GM18511 (cell line): ENCODE measurements at regions not wholly inside any gene's neighbourhood (a gene's known extent, or its start where the extent isn't known, plus 50 kb on each side); places are given as distances from the start of the nearest gene placed in this dataset.
"Not testable (repeated sequence)": the region's sequence is repeated elsewhere in the genome, so short reads cannot be mapped to it uniquely, and the experiment has no call there.

Experiments
- ATAC-seq: cut with Tn5 transposase; IDR thresholded peaks from one replicate; pipeline ENCODE4 v1.9.1; 2021; ENCODE audit warnings: mild to moderate bottlenecking, moderate library complexity; ENCODE audit not compliant: unreplicated experiment

DNA sequence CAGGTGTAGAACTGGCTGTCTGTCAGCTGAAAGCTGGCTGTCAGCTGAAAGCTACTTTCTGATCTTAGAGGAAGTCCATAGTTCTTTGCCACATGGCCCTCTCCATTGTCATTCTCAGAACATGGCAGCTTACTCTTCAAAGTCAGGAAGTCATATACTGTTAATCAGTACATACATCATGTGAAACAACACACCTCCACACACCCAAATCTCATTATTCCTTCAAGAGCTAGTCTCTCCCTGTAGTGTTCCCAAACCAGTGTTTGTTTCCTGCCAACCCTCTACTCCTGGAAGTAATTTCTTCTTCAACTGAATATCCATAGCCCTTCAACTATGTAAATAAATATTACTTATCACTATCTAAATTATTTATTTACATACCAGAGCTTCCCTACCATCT is 58.9 kb downstream of the OR5AK2 start:
- ATAC-seq = no peak

DNA sequence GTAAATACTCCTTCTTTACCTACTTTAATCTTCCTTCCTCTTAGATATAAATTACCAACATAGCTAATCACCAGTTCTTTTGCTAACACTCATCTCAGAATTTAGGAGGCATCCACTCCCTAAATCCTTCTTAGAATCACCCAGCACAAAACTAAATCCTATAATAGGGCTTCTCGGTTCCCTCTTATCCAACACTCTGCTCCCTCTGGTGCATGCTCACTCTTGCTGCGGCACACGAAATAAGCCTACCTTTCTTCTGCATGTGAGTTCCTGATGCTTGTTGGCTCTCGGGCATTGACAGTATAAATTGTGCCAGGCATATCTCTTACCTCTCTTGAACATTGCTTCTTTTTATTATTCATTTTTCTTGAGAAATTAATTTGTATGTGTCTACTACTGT is 61.0 kb downstream of the OR5AK2 start:
- ATAC-seq = no peak

DNA sequence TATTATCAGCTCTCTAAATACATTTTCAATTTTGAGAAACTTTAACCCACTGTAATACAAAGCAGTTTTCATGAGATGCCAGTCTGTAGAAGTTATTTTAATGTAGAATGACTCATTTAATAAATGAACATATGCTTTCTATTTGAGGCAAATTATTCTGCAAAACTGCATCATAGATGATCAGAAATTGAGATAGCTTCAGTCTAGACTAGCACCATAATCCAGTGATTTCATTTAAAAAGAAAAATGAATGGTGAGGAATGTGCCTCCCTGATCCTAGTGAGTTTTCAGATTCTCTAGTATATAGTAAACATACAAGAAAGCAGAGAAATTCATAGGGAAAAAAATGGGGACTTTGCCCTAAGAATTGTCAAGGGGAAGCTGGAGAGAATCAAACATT is 66.1 kb downstream of the OR5AK2 start:
- no peak for ATAC-seq

DNA sequence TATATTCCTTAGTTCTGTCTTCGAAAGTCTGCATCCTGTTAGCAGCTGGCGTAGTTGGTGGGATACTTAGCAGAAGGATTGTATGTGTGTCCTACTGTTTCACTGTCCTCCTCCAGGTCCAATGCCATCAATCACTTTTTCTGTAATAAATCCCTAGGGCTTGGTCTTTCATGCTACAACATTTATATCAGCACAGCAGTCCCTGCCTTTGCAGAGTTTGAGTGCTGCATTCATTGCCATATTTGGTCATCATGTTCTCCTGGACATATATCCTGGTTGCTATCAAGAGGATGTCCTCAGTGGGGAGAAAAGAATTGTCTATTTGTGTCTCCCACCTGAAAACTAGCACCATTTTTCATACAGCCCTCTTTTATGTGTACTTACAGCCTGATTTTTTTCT is 67.0 kb downstream of the OR5AK2 start:
- ATAC-seq = no peak

DNA sequence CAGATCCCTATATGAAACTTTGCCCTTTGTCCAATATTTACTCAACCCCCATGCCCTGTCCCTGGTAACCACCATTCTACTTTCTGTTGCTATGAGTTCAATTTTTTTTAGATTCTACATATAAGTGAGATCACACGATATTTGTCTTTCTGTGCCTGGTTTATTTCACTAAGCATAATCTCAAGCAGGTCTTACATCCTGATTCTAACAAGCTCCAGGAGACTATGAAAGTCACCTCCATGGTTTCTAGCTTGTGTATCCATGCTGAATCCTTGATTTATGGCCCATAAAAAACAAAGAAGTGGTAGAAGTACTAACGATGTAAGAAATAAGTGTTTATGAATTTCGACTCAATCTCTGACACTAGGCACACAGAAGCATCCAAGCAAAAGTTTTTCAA is 68.0 kb downstream of the OR5AK2 start:
- ATAC-seq = no peak

DNA sequence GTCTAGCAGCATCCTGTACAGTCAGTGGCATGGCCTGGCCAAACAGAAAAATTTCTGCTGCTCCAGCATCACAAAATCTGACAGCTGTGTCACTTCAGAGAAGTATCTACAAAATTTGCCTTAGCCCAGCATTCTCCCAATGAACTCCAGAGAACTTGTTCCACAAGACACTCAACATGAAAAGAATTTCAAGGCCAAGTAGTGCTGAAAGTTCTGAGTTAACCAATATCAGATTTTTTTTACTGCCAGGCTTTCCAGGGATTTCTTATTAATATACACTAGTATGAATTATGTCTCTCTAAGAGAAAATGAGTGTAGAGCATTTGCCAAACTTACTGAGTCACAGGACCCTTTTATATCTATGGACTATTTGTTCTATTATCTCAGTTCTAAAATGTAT is 68.8 kb downstream of the OR5AK2 start:
- no peak for ATAC-seq

DNA sequence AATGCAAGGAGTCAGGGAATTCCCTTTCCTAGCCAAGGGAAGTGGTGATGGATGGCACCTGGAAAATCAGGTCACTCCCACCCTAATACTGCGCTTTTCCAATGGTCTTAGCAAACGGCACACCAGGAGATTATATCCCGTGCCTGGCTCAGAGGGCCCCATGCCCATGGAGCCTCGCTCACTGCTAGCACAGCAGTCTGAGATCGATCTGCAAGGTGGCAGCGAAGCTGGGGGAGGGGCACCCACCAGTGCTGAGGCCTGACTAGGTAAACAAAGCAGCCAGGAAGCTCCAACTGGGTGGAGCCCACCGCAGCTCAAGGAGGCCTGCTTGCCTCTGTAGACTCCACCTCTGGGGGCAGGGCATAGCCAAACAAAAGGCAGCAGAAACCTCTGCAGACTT is 74.2 kb downstream of the OR5AK2 start:
- not testable (repeated sequence) for ATAC-seq

DNA sequence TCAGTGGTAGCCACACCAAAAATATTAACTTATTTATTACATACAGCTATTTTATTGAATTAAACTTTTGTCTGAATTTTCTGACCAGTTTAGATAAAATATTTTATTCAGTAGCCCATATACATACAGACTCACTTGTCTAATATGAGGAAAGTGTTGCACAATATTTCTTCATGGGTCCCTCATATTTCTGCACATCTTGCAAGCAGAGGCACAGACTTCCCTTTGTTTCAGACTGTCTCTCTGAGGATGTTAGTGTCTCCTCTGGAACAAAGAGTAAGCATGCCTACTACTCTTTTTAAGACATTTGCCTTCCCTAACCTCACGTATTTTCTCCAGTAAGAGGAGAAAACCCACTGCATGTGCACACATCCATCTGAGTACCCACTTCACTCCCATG is 81.2 kb downstream of the OR5AK2 start:
- no peak for ATAC-seq

DNA sequence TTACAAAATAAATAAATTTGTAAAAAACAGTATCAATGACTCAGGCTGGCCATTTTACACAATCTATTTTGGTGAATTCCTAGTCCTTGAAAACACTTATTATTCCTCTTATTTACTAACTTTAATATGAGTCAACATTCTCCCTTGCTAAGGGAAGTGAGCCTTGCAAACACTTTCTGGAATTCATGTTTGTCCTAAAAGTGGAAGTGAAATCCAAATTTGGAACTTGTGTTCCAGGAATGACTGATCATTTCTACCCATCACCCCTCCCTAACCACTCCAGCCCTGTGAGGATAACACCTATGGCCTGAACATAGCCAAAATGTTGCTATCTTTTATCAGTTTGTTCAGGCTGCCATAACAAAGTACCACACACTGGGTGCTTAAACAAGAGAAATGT is 83.1 kb downstream of the OR5AK2 start:
- no peak for ATAC-seq

DNA sequence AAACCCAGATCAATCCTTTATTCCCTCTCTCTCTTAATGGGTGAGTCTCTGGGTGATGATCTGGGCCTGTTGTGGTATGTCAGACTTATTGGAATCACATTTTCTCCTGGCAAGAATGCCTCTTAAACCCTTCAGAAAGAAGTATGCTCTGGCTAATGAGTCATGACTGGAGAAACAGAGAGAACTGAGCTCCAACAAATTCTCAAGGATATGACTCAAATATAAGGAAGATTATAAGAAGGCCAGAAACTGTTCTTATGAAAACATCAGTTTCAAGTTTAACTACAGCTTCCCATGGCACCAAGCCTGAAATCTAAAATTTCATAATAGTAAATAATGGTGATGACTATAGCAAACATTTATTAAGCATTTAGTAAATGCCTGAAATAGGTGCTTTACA is 83.9 kb downstream of the OR5AK2 start:
- no peak for ATAC-seq

DNA sequence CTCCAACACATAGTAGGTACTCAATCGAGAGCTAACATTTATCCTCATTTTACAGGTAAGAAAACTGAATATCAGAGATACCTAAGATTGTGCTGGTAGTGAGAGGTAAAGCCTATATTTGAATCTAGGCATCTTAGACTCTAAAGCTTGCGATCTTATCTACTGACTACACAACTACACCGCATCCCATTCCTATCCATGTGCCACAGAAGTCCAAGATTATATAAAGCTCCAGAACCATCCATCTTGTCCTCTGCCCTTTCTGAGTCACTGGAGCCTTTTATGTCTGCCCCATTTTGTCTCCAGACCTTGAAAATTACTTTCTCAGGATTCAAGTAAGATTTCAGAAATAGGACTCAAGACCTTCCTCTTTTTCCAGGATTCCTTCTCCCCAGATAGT is 84.4 kb downstream of the OR5AK2 start:
- ATAC-seq = no peak

DNA sequence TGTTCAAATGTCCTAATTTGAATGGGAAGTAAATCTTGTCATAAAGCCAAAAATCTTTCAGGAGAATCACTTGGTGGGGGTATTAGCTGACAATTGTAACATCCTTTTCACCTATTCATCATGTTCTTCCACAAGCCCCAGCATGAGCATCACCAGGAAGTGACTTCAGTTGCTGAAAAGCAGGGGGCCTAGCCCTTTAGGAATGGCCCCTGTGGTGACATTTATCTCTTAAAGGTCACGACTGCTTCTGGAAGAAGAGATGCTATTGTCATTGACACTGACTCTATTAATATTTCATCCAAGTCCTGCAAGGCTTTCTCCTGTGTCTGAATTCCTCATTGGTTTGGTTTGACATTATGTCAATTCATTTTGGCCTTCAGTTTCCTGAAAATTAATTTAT is 92.6 kb downstream of the OR5AK2 start:
- ATAC-seq = no peak

DNA sequence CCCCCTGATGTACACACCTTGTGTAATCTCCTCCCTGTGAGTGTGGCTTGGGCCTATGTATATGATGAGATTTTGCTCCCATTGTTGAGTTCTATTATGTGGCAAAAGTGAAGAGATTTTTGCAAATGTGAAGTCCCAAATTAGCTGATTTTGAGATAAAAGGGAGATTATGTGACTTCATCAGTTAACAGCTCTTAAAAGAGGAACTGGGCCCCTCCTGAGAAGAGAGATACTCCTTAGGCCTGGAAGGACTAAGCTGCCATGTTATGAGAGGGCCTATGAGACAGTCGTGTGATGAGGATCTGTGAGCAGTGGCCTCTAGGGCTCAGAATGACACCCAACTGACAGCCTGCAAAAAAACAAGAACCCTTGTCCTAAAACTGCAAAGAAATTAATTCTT is 93.4 kb downstream of the OR5AK2 start:
- ATAC-seq = no peak

DNA sequence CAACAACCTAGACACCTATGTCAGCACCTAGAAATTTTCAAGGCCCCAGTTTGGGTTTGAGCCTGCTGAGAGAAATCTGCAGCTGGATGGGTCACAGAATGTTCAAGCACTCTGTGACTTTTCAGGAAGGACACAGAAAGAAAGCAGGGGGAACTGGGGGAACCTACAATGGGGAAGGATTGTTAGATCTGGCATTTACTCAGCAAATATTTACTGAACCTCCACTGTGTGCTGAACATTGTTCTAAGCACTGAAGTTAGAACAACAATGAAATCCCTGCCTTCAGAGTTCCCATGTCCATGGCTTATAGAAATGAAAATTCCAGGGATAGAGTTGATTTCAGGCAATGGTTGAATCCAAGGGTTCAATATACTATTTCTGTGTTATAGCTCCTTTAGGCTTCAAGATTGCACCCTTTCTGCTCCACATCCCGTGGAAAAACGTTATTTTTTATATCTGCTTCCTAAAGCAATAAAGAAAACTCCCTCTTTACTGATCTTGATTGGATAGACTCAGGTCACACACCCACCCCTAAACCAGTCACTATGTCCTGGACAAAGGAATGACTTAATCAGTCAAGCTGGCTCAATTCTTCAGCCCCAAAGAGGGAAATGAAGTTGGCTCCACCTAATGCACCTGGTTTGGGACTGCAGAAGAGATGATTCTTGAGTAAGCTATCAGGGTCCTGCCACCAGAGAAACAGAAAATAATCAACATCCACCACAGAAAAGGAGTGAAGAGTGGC is 95.1 kb downstream of the OR5AK2 start:
- ATAC-seq = no peak

DNA sequence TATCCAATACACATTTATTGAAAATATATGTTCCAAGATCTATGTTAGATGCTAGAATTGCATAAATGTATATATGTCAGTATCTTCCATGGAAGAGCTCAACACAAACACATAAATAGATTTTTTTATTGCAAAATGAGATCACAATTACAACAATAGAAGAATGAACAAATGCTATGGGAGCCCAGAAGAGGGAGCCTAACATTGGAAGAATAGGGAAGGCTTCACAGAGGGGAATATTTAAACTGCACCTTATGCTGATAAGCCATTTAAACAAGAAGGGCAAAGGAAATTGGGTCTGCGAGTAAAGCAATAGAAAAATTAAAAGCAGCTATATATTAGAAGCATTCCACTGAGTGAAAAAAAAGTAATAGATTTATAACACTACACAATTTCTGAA is 96.1 kb upstream of the LRRC55 start:
- no peak for ATAC-seq

DNA sequence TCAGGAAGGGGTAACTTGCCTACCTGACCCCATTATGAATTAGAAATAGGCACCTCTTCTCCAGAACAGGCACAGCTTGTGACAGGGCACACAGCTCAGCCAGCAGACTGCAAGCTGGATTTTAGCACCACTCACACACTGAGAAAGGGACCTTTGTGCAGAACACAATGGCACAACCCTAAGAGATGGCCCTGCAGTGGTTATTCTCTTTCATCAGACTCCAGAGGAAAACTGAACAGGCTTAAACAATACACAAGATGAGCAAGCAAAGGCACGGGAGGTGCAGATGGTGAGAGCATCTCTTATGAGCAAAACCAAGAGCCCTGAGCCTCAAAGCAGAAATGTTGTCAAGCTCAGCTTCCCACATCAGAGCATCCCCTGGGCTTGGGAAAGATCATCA is 93.8 kb upstream of the LRRC55 start:
- no peak for ATAC-seq

DNA sequence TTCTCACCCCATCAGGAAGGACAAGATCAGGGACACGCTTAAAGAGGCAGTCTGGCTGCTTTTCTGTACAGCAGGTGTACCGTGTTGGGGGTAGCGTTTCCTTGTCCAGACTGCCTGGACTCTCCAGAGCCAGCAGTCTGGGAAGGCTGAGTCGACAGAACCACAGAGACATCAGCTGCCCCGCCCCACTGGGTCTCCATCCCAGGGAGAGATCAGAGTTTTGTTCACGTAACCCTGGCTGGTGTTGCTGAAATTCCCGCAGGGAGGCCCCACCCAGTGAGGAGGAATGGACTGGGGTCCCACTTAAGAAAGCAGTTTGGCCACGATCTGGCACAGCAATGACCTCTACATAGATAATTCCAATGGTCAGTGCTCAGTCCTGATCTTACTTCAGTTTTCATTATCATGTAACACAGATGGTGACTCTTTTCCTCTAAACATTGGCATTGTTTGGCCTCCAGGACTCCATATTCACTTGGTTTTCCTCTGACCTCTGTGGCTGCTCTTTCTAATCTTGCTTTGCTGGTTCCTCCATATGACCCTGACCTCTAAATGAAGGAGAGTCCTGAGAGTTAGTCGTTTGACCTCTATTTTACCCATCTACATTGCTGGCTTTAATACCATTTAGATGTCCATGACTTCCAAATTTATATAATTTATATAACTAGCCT is 89.6 kb upstream of the LRRC55 start:
- ATAC-seq = no peak

DNA sequence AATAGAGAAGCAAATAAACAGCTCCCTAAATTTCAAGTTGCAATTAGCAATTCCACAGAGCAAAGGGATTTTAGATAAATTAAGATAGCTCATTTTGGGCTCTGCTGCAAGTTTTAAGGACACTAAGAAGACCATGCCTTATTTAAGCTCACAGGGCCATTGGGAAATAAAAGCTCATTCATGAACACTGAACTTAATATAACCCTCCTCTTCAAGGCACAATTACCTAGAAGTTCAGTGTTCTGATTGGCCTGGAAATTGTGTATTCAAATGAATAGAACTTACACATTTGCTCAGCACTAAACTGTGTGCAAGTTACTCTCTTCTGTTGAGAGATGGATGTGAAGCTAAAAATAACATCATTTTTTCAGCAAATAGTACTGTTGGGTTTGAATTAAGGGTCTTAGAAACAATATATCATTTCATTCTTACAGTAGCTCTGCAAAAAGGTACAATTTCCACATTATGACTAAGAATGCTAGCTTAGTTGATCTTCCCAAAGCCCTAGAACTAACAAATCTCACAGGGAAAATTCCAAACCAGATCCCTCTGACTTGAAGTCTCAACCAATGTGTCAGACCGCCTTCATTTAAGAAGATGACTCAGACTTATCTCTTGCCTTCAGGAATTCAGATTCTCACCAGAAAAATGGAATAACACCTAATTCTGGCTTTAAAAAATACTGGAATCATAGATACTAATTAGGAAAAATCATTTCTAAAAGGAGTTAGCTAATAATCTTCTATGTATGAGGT is 87.4 kb upstream of the LRRC55 start:
- ATAC-seq = no peak

DNA sequence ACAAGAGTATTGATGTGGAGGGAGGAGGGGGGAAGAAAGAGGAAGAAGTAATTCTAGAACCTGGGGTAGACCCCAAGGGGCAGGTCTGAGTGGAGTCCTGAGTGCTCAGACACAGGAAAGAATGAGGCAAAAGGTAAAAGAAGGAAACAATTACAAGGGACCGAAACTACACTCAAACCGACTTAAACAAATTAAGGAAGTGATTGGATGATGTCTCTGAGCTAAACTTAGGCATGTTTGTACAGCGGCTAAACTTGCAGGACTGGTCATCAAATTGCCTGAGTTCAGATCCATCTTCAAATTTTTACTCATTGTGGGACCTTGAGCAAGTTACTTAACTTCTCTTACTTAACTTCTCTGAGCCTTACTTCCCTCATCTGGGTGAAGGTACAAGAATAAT is 86.3 kb upstream of the LRRC55 start:
- ATAC-seq = peak; percentile 67

DNA sequence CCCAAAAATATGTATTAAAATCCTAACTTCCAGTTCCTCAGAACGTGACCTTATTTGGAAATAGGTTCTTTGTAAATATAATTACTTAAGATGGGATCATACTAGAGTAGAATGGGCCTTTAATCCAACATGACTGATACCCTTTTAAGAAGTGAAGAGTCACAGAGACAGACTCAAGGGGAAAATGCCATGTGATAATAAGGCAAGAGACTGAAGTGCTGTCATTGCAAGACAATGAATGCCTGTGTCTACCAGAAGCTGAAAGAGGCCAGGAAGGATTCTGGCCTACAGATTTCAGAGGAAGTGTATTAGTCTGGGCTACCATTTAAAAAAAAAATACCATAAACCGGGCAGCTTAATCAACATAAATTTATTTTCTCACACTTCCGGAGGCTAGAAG is 85.9 kb upstream of the LRRC55 start:
- no peak for ATAC-seq

DNA sequence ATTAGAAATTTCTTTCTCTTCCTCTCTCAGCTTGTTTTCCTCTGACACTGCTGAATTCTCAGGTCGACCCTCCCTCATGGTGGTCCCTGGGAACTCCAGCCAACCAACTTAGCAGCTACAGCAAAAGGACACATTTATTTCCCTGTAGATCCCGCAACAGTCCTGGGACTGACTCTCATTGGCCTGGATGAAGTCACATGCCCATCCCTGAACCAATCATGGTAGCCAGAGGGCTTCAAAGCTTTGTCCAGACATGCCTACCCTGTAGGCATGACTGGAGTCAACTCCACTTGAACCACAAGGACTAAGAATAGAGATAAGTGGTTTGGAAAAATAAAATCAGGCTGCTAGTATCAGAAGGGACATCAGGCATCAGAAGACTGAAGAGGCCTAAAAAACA is 84.6 kb upstream of the LRRC55 start:
- no peak for ATAC-seq

DNA sequence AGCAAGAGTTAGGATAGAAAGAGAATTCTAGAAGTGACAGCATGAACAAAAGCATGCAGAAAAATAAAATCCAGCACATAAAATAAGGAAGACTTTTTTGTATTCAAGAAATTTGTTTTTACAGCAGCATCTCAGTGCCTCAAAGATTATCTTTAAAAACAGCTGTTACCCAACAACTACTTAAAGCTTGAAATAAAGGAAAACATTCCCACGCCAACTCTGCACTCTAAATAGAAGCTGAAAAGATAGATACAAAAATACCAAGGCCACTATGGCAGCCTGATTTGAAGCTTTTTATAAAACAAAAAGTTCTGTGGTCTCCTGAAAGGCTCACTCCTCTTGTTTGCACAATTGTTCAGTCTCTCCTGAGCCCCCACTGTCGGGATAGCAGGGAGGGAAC is 83.6 kb upstream of the LRRC55 start:
- ATAC-seq = no peak
